ENCODE measurements at regions not wholly inside any gene's neighbourhood (a gene's known extent, or its start where the extent isn't known, plus 50 kb on each side); places are given as distances from the start of the nearest gene placed in this dataset.

DNA sequence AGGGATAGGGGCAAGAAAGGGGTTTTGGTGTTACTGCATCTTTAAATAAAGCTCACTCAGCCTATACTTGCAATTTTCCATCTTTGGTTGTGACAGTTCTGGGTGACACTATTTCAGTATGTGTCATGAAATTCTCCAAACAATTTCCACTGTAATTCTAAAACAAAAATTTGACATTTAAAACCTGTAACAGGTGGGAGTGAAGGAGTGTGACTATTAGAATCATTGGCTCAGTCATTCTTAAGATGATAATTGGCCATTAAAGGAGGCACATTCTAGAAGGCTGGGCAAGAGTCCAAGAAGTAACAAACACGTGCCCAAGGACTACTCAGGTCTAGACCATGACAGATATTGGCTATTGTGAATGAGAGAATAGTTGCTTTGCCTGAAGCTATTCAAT lies 153.3 kb upstream of the ARG1 start:
- Histone ChIP-seq H4K5ac (ENCODE audit: low read length) (no peak overlapping the region), H3K18ac (ENCODE audit: low read length) (no peak overlapping the region)

DNA sequence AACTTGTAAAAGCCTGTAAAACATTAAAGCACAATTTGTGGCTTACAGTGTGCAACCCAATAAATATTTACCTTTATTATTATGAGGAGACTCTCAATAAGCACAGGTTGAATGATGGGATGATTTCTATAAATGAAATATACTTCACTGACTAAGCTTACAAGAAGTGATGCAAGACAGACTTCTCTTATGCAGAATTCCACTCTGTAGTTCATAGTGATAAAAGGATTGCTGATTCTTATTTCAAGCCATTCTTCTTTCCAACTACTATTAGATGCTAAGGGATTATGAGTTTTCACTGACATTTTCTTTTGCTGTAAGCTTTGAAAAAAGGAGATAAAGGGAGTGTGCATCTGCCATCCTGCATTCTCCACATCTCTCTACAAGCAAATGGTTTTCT lies 149.0 kb upstream of the ARG1 start:
- no peaks in the 10 kb centered on the region for H3K4me1 ChIP-seq (ENCODE audit: control insufficient read depth, low read depth, low read length)
- no peak overlapping the region for H3K4ac ChIP-seq (ENCODE audit: low read depth, low read length)
- H3K79me1 ChIP-seq (ENCODE audit: low read length): no peaks in the 10 kb centered on the region
- H3K56ac ChIP-seq (ENCODE audit: low read length): no peak overlapping the region
- H4K8ac ChIP-seq (ENCODE audit: low read depth, low read length): no peak overlapping the region
- H3K79me2 ChIP-seq (ENCODE audit: control insufficient read depth, insufficient read depth, low read length): no peaks in the 10 kb centered on the region
- no peak overlapping the region for H3K4me3 ChIP-seq (ENCODE audit: low read length)
- no peak overlapping the region for H3K9ac ChIP-seq (ENCODE audit: low read length)
- no peak overlapping the region for H3K23ac ChIP-seq (ENCODE audit: low read length)
- H2BK15ac ChIP-seq (replicated peaks; ENCODE audit: low read depth): no peak overlapping the region
- H4K5ac ChIP-seq (ENCODE audit: low read length): no peak overlapping the region
- no peak overlapping the region for H3K18ac ChIP-seq (ENCODE audit: low read length)
- no peak for DNase-seq
- no peaks in the 10 kb centered on the region for H3K36me3 ChIP-seq (ENCODE audit: control insufficient read depth, insufficient read depth, low read length)
- no peaks in the 10 kb centered on the region for H3K27me3 ChIP-seq (ENCODE audit: insufficient read depth, low read length, poor library complexity)
- no peak overlapping the region for H2AK5ac ChIP-seq (ENCODE audit: low read length)
- H3K4me2 ChIP-seq (ENCODE audit: low read length): no peak overlapping the region
- no peak overlapping the region for H3K27ac ChIP-seq (ENCODE audit: low read depth, low read length)
- H2BK5ac ChIP-seq (ENCODE audit: low read length): no peak overlapping the region
- no peak overlapping the region for H2BK120ac ChIP-seq (ENCODE audit: low read depth, low read length)

More for the DNA sequence above, 153.3 kb upstream of the ARG1 start:
- Histone ChIP-seq H3K79me1 (ENCODE audit: low read length) (no peaks in the 10 kb centered on the region), H3K23ac (ENCODE audit: low read length) (no peak overlapping the region), H2AK5ac (ENCODE audit: low read length) (no peak overlapping the region), H3K79me2 (ENCODE audit: control insufficient read depth, insufficient read depth, low read length) (no peaks in the 10 kb centered on the region), H3K27me3 (ENCODE audit: insufficient read depth, low read length, poor library complexity) (no peaks in the 10 kb centered on the region), H2BK5ac (ENCODE audit: low read length) (no peak overlapping the region), H3K4ac (ENCODE audit: low read depth, low read length) (no peak overlapping the region), H3K4me2 (ENCODE audit: low read length) (no peak overlapping the region), H3K4me3 (ENCODE audit: low read length) (no peak overlapping the region), H2BK120ac (ENCODE audit: low read depth, low read length) (no peak overlapping the region), H3K9ac (ENCODE audit: low read length) (no peak overlapping the region), H3K27ac (ENCODE audit: low read depth, low read length) (no peak overlapping the region), H4K8ac (ENCODE audit: low read depth, low read length) (no peak overlapping the region), H3K56ac (ENCODE audit: low read length) (no peak overlapping the region), H2BK15ac (replicated peaks; ENCODE audit: low read depth) (no peak overlapping the region), H3K36me3 (ENCODE audit: control insufficient read depth, insufficient read depth, low read length) (no peaks in the 10 kb centered on the region), H3K4me1 (ENCODE audit: control insufficient read depth, low read depth, low read length) (no peaks in the 10 kb centered on the region)
- DNase-seq: no peak
- WGBS (ENCODE audit: extremely low coverage, insufficient coverage, low lambda C conversion rate): no CpG with 5 or more reads among the region's 1 CpG

DNA sequence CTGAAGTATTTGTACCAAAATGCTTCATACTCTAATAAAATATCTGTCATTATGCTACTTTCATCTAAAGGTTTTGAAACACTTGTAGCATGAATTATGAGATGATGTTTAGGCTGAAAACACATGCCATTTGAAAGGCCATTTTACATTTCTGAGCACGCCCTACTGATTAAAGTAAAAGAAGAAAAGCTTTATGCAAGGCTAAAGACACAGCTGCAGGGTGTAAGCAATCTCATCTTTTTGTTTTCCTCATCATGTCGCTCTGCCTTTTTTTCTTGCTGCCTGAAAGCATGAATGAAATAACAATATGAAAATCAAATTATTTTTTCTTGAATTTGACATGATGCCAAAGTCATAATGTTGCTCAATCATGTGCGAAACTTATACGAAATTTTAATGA lies 148.6 kb upstream of the ARG1 start:
- Histone ChIP-seq H3K4me2 (ENCODE audit: low read length) (no peak overlapping the region), H3K23ac (ENCODE audit: low read length) (no peak overlapping the region)
- no CpG with 5 or more reads among the region's 4 CpGs for WGBS (ENCODE audit: extremely low coverage, insufficient coverage, low lambda C conversion rate)

DNA sequence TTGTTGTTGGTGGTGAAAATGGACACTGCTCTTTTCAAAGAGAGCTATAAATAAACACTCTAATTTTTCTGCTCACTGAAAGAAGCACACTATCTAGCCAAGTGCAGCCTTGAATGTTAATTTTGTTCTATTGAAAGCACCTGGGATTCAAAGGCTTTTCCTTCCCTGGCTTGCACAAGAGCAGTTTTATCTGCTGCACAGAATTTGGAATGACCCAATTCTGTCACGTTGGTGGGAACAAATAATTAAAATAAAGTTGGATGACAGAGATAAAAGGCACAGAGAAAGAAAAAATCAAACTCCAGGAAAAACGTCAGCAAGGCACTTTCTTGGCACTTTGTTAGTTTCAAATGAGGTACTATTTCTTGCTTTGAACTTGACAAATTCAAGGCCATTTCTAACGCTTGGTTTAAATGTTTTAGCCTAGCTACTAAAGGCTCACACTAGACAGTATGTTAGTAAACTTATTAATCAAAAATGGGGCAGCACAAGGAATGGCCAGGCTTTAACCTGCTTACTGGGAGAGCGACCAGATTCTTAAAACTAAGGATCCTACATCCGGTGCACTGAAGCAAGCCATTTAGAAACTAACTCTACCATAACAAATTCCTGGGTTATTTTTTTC lies 145.5 kb upstream of the ARG1 start:
- no peak overlapping the region for H3K9ac ChIP-seq (ENCODE audit: low read length)
- H2BK15ac ChIP-seq (replicated peaks; ENCODE audit: low read depth): peak overlapping the region; percentile 57
- no peak overlapping the region for H4K8ac ChIP-seq (ENCODE audit: low read depth, low read length)
- WGBS (ENCODE audit: extremely low coverage, insufficient coverage, low lambda C conversion rate): no CpG with 5 or more reads among the region's 5 CpGs
- H3K23ac ChIP-seq (ENCODE audit: low read length): no peak overlapping the region
- H3K4me1 ChIP-seq (ENCODE audit: control insufficient read depth, low read depth, low read length): no peaks in the 10 kb centered on the region
- no peak overlapping the region for H3K27ac ChIP-seq (ENCODE audit: low read depth, low read length)
- no peak overlapping the region for H3K4ac ChIP-seq (ENCODE audit: low read depth, low read length)
- no peak overlapping the region for H4K5ac ChIP-seq (ENCODE audit: low read length)
- no peak overlapping the region for H2BK5ac ChIP-seq (ENCODE audit: low read length)
- H3K56ac ChIP-seq (ENCODE audit: low read length): no peak overlapping the region
- H3K79me1 ChIP-seq (ENCODE audit: low read length): no peaks in the 10 kb centered on the region
- H2AK5ac ChIP-seq (ENCODE audit: low read length): no peak overlapping the region
- no peaks in the 10 kb centered on the region for H3K27me3 ChIP-seq (ENCODE audit: insufficient read depth, low read length, poor library complexity)
- H3K18ac ChIP-seq (ENCODE audit: low read length): no peak overlapping the region
- H2BK120ac ChIP-seq (ENCODE audit: low read depth, low read length): no peak overlapping the region
- no peaks in the 10 kb centered on the region for H3K79me2 ChIP-seq (ENCODE audit: control insufficient read depth, insufficient read depth, low read length)
- H3K4me3 ChIP-seq (ENCODE audit: low read length): no peak overlapping the region
- H3K4me2 ChIP-seq (ENCODE audit: low read length): no peak overlapping the region
- DNase-seq: no peak
- no peaks in the 10 kb centered on the region for H3K36me3 ChIP-seq (ENCODE audit: control insufficient read depth, insufficient read depth, low read length)

More for the DNA sequence above, 148.6 kb upstream of the ARG1 start:
- H3K27ac ChIP-seq (ENCODE audit: low read depth, low read length): no peak overlapping the region
- no peak overlapping the region for H3K9ac ChIP-seq (ENCODE audit: low read length)
- H3K4me1 ChIP-seq (ENCODE audit: control insufficient read depth, low read depth, low read length): no peaks in the 10 kb centered on the region
- H3K18ac ChIP-seq (ENCODE audit: low read length): no peak overlapping the region
- no peaks in the 10 kb centered on the region for H3K27me3 ChIP-seq (ENCODE audit: insufficient read depth, low read length, poor library complexity)
- no peaks in the 10 kb centered on the region for H3K79me2 ChIP-seq (ENCODE audit: control insufficient read depth, insufficient read depth, low read length)
- H3K4me3 ChIP-seq (ENCODE audit: low read length): no peak overlapping the region
- no peak overlapping the region for H3K4ac ChIP-seq (ENCODE audit: low read depth, low read length)
- no peak overlapping the region for H4K5ac ChIP-seq (ENCODE audit: low read length)
- H2BK15ac ChIP-seq (replicated peaks; ENCODE audit: low read depth): no peak overlapping the region
- H3K79me1 ChIP-seq (ENCODE audit: low read length): no peaks in the 10 kb centered on the region
- no peak overlapping the region for H2AK5ac ChIP-seq (ENCODE audit: low read length)
- H2BK5ac ChIP-seq (ENCODE audit: low read length): no peak overlapping the region
- no peak for DNase-seq
- H3K36me3 ChIP-seq (ENCODE audit: control insufficient read depth, insufficient read depth, low read length): no peaks in the 10 kb centered on the region
- H4K8ac ChIP-seq (ENCODE audit: low read depth, low read length): no peak overlapping the region
- H3K56ac ChIP-seq (ENCODE audit: low read length): no peak overlapping the region
- H2BK120ac ChIP-seq (ENCODE audit: low read depth, low read length): no peak overlapping the region

DNA sequence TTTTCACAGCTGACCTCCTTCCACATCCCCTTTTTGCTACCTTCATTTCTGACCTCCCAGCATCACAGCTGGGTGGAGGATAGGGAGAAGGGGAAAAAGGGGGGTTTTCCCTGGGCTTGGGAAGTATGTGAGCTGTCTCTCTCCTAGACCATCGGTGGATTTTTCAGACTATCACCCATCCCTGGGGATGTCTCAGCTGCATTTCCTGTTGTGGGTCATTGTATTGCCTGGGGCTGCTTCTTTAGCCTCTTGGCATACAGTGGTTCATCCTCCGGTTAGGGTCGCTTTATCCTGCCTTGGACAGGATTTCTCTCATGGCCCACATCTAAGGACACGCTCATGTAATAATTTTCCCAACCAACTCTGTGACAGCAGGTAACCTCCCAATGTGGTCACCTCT lies 142.5 kb upstream of the ARG1 start:
- Histone ChIP-seq H4K5ac (ENCODE audit: low read length) (no peak overlapping the region), H3K4me3 (ENCODE audit: low read length) (no peak overlapping the region), H3K4ac (ENCODE audit: low read depth, low read length) (no peak overlapping the region), H3K18ac (ENCODE audit: low read length) (no peak overlapping the region), H3K27me3 (ENCODE audit: insufficient read depth, low read length, poor library complexity) (no peaks in the 10 kb centered on the region), H3K4me1 (ENCODE audit: control insufficient read depth, low read depth, low read length) (no peaks in the 10 kb centered on the region), H3K79me1 (ENCODE audit: low read length) (no peaks in the 10 kb centered on the region), H3K56ac (ENCODE audit: low read length) (no peak overlapping the region), H3K79me2 (ENCODE audit: control insufficient read depth, insufficient read depth, low read length) (no peaks in the 10 kb centered on the region), H2BK15ac (replicated peaks; ENCODE audit: low read depth) (no peak overlapping the region), H4K8ac (ENCODE audit: low read depth, low read length) (no peak overlapping the region), H3K27ac (ENCODE audit: low read depth, low read length) (no peak overlapping the region), H3K36me3 (ENCODE audit: control insufficient read depth, insufficient read depth, low read length) (no peaks in the 10 kb centered on the region), H2BK5ac (ENCODE audit: low read length) (no peak overlapping the region), H2AK5ac (ENCODE audit: low read length) (no peak overlapping the region), H2BK120ac (ENCODE audit: low read depth, low read length) (no peak overlapping the region), H3K4me2 (ENCODE audit: low read length) (no peak overlapping the region), H3K9ac (ENCODE audit: low read length) (no peak overlapping the region), H3K23ac (ENCODE audit: low read length) (no peak overlapping the region)
- peak; percentile 26 for DNase-seq
- WGBS (ENCODE audit: extremely low coverage, insufficient coverage, low lambda C conversion rate): no CpG with 5 or more reads among the region's 4 CpGs

DNA sequence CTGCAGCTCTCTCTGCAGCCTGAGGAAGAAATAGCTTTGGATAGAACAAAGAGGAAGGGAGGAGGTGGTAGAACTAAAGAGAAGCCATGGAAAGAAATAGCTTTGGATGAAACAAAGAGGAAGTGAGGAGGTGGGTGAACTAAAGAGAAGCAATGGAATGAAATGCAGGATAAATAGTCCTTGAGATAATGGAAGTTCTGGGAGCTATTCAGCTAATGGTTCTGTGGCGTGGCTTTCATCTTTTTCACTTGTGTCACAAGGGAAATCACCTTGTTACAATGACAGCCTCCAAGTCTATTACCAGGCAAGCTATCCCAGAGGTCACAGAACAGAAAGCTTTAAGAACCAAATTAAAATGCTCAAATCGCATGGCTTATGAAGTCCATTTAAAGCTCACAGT lies 141.3 kb upstream of the ARG1 start:
- no peak overlapping the region for H3K4me2 ChIP-seq (ENCODE audit: low read length)

More for the DNA sequence above, 141.3 kb upstream of the ARG1 start:
- Histone ChIP-seq H3K18ac (ENCODE audit: low read length) (no peak overlapping the region), H3K56ac (ENCODE audit: low read length) (no peak overlapping the region), H3K27ac (ENCODE audit: low read depth, low read length) (no peak overlapping the region), H2AK5ac (ENCODE audit: low read length) (no peak overlapping the region), H3K4ac (ENCODE audit: low read depth, low read length) (no peak overlapping the region), H3K4me3 (ENCODE audit: low read length) (no peak overlapping the region), H3K36me3 (ENCODE audit: control insufficient read depth, insufficient read depth, low read length) (no peaks in the 10 kb centered on the region), H3K9ac (ENCODE audit: low read length) (no peak overlapping the region), H3K27me3 (ENCODE audit: insufficient read depth, low read length, poor library complexity) (no peaks in the 10 kb centered on the region), H2BK15ac (replicated peaks; ENCODE audit: low read depth) (no peak overlapping the region), H4K5ac (ENCODE audit: low read length) (no peak overlapping the region), H4K8ac (ENCODE audit: low read depth, low read length) (no peak overlapping the region), H2BK120ac (ENCODE audit: low read depth, low read length) (no peak overlapping the region), H3K79me1 (ENCODE audit: low read length) (no peaks in the 10 kb centered on the region), H3K79me2 (ENCODE audit: control insufficient read depth, insufficient read depth, low read length) (no peaks in the 10 kb centered on the region), H3K23ac (ENCODE audit: low read length) (no peak overlapping the region), H3K4me1 (ENCODE audit: control insufficient read depth, low read depth, low read length) (no peaks in the 10 kb centered on the region), H2BK5ac (ENCODE audit: low read length) (no peak overlapping the region)
- no CpG with 5 or more reads among the region's 2 CpGs for WGBS (ENCODE audit: extremely low coverage, insufficient coverage, low lambda C conversion rate)
- no peak for DNase-seq
